A549 (cell line): ENCODE measurements at regions not wholly inside any gene's neighbourhood (a gene's known extent, or its start where the extent isn't known, plus 50 kb on each side); places are given as distances from the start of the nearest gene placed in this dataset.

Experiments
- ATAC-seq, 2 experiments: fragments of 200-7000 bp in 1 of 2; fragments of >200 bp in 1 of 2; cut with Nextera tagmentation in 1 of 2; cut with Tn5 transposase in 1 of 2; 3 replicates each; pipeline versions ENCODE4 v1.8.0 to v1.9.1; 2018 to 2020; ENCODE audit warnings: mild to moderate bottlenecking in 1 of 2, moderate library complexity in 1 of 2
- CTCF ChIA-PET: fragments of 300-600 bp; sonication (Branson Sonifier 250); formaldehyde crosslinking; extraction: SDS; loops from one replicate; lab custom pipeline; 2021; ENCODE audit warnings: antibody characterized with exemption, inconsistent platforms; lab: Yijun Ruan, JAX
- POLR2A ChIA-PET: fragments of 350-600 bp; formaldehyde crosslinking; extraction: SDS; loops from one replicate; lab custom pipeline; 2021; ENCODE audit warnings: antibody characterized with exemption, inconsistent platforms; lab: Yijun Ruan, JAX
- DNase-seq, 2 experiments: peaks; one replicate each; pipeline versions ENCODE4 v3.0.0 to v3.0.0-alpha.2; 2011 to 2016; ENCODE audit warnings: low read depth in 1 of 2, low spot score in 1 of 2
- FAIRE-seq: peaks from 2 replicates; lab custom pipeline; 2011; peaks lifted over from hg19 to GRCh38; lab: Jason Lieb, UNC
- H3K27ac ChIP-seq, 2 experiments: fragments of >200 bp; sonication (Bioruptor Twin); formaldehyde crosslinking; 3 replicates each; pipeline ENCODE4 v1.5.1; 2016 to 2017
- H3K4me1 ChIP-seq: fragments of >200 bp; sonication (Bioruptor Twin); formaldehyde crosslinking; 3 replicates; pipeline ENCODE4 v1.6.1; 2016
- H3K4me2 ChIP-seq: fragments of >200 bp; sonication (Bioruptor Twin); formaldehyde crosslinking; 3 replicates; pipeline ENCODE4 v1.6.1; 2016
- H3K4me3 ChIP-seq: fragments of >200 bp; sonication (Bioruptor Twin); formaldehyde crosslinking; 3 replicates; pipeline ENCODE4 v1.5.1; 2016
- H3K9me3 ChIP-seq: fragments of >200 bp; sonication (Bioruptor Twin); formaldehyde crosslinking; 3 replicates; pipeline ENCODE4 v1.6.1; 2016
- CHD4 ChIP-seq: fragments of 200-600 bp; sonication (generic); IDR thresholded peaks from 2 replicates; pipeline ENCODE4 v1.6.1; 2016; ENCODE audit warnings: antibody characterized with exemption, mild to moderate bottlenecking, borderline replicate concordance
- EHMT2 ChIP-seq: fragments of 200-600 bp; sonication (generic); IDR thresholded peaks from 2 replicates; pipeline ENCODE4 v1.6.1; 2016; ENCODE audit warnings: antibody characterized with exemption, low read depth, mild to moderate bottlenecking, moderate library complexity
- EP300 ChIP-seq, 2 experiments: fragments of >200 bp; sonication (Bioruptor Twin); formaldehyde crosslinking; IDR thresholded peaks; 2 replicates in 1 of 2; 3 replicates in 1 of 2; pipeline ENCODE4 v1.6.1; 2016 to 2017
- FOSB ChIP-seq: fragments of 250-450 bp; sonication (Bioruptor Pico); IDR thresholded peaks from 2 replicates; pipeline ENCODE4 v1.5.0; 2020; ENCODE audit warnings: mild to moderate bottlenecking, moderate library complexity
- GATA3 ChIP-seq: IDR thresholded peaks from 2 replicates; pipeline ENCODE4 v1.6.1; 2012; ENCODE audit warnings: borderline replicate concordance
- HEYL ChIP-seq: fragments of 250-450 bp; sonication (Bioruptor Pico); IDR thresholded peaks from 2 replicates; pipeline ENCODE4 v1.8.0; 2021; ENCODE audit warnings: mild to moderate bottlenecking, moderate library complexity
- HOXB13 ChIP-seq: fragments of 250-450 bp; sonication (Bioruptor Pico); IDR thresholded peaks from 2 replicates; pipeline ENCODE4 v1.5.0; 2020; ENCODE audit warnings: low read depth, mild to moderate bottlenecking, moderate library complexity
- MAFK ChIP-seq: fragments of 450-650 bp; IDR thresholded peaks from 2 replicates; pipeline ENCODE4 v1.6.1; 2014; ENCODE audit not compliant: partially characterized antibody
- PHF8 ChIP-seq: fragments of 200-600 bp; sonication (generic); IDR thresholded peaks from 2 replicates; pipeline ENCODE4 v1.6.1; 2016; ENCODE audit warnings: low read depth, mild to moderate bottlenecking, antibody characterized with exemption, moderate library complexity, borderline replicate concordance
- RAD21 ChIP-seq, 2 experiments: fragments of >200 bp in 1 of 2; sonication (Bioruptor Twin) in 1 of 2; formaldehyde crosslinking in 1 of 2; IDR thresholded peaks in 1 of 2; conservative IDR thresholded peaks in 1 of 2; 2 replicates in 1 of 2; 3 replicates in 1 of 2; pipeline ENCODE4 v1.6.1; 2012 to 2018; ENCODE audit warnings: inconsistent platforms in 1 of 2
- RCOR1 ChIP-seq: fragments of 150-350 bp; IDR thresholded peaks from 2 replicates; pipeline ENCODE4 v1.6.1; 2014; ENCODE audit warnings: antibody characterized with exemption, low read length, low read depth
- TP53 ChIP-seq: fragments of 250-450 bp; sonication (Bioruptor Pico); IDR thresholded peaks from 2 replicates; pipeline ENCODE4 v1.5.0; 2021; ENCODE audit warnings: mild to moderate bottlenecking, moderate library complexity
- WGBS: methylation state at CpG from one replicate; pipeline ENCODE4 v1.1.6; 2017; ENCODE audit errors: missing lambda C conversion rate; 5-methylcytosine and 5-hydroxymethylcytosine counted together
- TF ChIP-seq, protein P1 (sequence below): fragments of 450-650 bp; IDR thresholded peaks from 2 replicates; pipeline ENCODE4 v1.6.1; 2014; ENCODE audit warnings: antibody characterized with exemption
- TF ChIP-seq, protein P2 (sequence below): IDR thresholded peaks from 2 replicates; pipeline ENCODE4 v1.6.1; 2012
- TF ChIP-seq, protein P3 (sequence below): IDR thresholded peaks from 2 replicates; pipeline ENCODE4 v1.6.1; 2012
- TF ChIP-seq, protein P4 (sequence below): fragments of 150-350 bp; IDR thresholded peaks from 2 replicates; pipeline ENCODE4 v1.6.1; 2014; ENCODE audit warnings: low read depth, mild to moderate bottlenecking, low read length
- TF ChIP-seq, protein P5 (sequence below): fragments of >200 bp; sonication (Bioruptor Twin); formaldehyde crosslinking; IDR thresholded peaks from 3 replicates; pipeline ENCODE4 v1.5.1; 2016
- TF ChIP-seq, protein P6 (sequence below): fragments of >200 bp; sonication (Bioruptor Twin); formaldehyde crosslinking; IDR thresholded peaks from 3 replicates; pipeline ENCODE4 v1.6.1; 2016
- TF ChIP-seq, protein P7 (sequence below): fragments of 250-450 bp; sonication (Bioruptor Pico); IDR thresholded peaks from 2 replicates; pipeline ENCODE4 v1.5.0; 2020; ENCODE audit warnings: low read depth, mild to moderate bottlenecking, moderate library complexity

DNA sequence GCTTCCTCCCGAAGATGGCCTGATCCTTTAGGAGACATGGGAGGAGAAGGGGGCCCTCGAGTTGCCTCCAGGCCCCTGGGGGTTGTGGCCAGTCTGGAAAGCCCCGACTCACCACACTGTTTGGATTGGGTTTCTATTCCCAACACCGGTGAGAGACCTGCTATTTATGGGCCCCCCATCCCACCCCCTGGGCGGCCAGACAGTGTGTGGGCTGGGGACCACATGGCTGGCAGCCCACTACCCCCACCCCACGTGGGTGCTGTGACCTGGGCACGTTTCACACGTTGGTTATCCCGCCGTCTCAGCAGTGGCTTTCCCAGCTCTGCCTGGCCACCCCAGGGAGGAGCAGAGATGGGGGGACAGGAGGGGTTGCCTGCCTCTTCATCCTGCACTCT is 116.1 kb downstream of the VEGFA start:
- no peak overlapping the region for H3K27ac ChIP-seq
- FAIRE-seq (no peak), DNase-seq (no peak), ATAC-seq (no peak)
- CTCF ChIA-PET, result interaction anchor here (1.6 kb wide), 1 partner anchor 193 kb away, joined by 4 read pairs; no protein-coding TSS in a partner anchor
- TF ChIP-seq, protein P1, sequence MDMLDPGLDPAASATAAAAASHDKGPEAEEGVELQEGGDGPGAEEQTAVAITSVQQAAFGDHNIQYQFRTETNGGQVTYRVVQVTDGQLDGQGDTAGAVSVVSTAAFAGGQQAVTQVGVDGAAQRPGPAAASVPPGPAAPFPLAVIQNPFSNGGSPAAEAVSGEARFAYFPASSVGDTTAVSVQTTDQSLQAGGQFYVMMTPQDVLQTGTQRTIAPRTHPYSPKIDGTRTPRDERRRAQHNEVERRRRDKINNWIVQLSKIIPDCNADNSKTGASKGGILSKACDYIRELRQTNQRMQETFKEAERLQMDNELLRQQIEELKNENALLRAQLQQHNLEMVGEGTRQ, result no peak
- no peak for TF ChIP-seq GATA3
- no peak for TF ChIP-seq HOXB13
- TF ChIP-seq, protein P2, sequence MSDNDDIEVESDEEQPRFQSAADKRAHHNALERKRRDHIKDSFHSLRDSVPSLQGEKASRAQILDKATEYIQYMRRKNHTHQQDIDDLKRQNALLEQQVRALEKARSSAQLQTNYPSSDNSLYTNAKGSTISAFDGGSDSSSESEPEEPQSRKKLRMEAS, result no peak
- TF ChIP-seq, protein P3, sequence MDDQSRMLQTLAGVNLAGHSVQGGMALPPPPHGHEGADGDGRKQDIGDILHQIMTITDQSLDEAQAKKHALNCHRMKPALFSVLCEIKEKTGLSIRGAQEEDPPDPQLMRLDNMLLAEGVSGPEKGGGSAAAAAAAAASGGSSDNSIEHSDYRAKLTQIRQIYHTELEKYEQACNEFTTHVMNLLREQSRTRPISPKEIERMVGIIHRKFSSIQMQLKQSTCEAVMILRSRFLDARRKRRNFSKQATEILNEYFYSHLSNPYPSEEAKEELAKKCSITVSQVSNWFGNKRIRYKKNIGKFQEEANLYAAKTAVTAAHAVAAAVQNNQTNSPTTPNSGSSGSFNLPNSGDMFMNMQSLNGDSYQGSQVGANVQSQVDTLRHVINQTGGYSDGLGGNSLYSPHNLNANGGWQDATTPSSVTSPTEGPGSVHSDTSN, result no peak
- TF ChIP-seq EP300 (IDR thresholded peaks at IDR 0.05), result no peak
- no peak for TF ChIP-seq FOSB (CRISPR knock-in tag)
- TF ChIP-seq, protein P4, sequence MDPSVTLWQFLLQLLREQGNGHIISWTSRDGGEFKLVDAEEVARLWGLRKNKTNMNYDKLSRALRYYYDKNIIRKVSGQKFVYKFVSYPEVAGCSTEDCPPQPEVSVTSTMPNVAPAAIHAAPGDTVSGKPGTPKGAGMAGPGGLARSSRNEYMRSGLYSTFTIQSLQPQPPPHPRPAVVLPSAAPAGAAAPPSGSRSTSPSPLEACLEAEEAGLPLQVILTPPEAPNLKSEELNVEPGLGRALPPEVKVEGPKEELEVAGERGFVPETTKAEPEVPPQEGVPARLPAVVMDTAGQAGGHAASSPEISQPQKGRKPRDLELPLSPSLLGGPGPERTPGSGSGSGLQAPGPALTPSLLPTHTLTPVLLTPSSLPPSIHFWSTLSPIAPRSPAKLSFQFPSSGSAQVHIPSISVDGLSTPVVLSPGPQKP, result no peak
- TF ChIP-seq, protein P5, sequence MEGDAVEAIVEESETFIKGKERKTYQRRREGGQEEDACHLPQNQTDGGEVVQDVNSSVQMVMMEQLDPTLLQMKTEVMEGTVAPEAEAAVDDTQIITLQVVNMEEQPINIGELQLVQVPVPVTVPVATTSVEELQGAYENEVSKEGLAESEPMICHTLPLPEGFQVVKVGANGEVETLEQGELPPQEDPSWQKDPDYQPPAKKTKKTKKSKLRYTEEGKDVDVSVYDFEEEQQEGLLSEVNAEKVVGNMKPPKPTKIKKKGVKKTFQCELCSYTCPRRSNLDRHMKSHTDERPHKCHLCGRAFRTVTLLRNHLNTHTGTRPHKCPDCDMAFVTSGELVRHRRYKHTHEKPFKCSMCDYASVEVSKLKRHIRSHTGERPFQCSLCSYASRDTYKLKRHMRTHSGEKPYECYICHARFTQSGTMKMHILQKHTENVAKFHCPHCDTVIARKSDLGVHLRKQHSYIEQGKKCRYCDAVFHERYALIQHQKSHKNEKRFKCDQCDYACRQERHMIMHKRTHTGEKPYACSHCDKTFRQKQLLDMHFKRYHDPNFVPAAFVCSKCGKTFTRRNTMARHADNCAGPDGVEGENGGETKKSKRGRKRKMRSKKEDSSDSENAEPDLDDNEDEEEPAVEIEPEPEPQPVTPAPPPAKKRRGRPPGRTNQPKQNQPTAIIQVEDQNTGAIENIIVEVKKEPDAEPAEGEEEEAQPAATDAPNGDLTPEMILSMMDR, result no peak
- TF ChIP-seq PHF8, result no peak
- TF ChIP-seq CHD4, result no peak
- TF ChIP-seq, protein P6, sequence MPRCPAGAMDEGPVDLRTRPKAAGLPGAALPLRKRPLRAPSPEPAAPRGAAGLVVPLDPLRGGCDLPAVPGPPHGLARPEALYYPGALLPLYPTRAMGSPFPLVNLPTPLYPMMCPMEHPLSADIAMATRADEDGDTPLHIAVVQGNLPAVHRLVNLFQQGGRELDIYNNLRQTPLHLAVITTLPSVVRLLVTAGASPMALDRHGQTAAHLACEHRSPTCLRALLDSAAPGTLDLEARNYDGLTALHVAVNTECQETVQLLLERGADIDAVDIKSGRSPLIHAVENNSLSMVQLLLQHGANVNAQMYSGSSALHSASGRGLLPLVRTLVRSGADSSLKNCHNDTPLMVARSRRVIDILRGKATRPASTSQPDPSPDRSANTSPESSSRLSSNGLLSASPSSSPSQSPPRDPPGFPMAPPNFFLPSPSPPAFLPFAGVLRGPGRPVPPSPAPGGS, result no peak
- TF ChIP-seq TP53 (CRISPR knock-in tag), result no peak
- TF ChIP-seq, protein P7, sequence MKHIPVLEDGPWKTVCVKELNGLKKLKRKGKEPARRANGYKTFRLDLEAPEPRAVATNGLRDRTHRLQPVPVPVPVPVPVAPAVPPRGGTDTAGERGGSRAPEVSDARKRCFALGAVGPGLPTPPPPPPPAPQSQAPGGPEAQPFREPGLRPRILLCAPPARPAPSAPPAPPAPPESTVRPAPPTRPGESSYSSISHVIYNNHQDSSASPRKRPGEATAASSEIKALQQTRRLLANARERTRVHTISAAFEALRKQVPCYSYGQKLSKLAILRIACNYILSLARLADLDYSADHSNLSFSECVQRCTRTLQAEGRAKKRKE (CRISPR knock-in tag), result no peak
- no peak for TF ChIP-seq EHMT2
- TF ChIP-seq RCOR1, result no peak
- TF ChIP-seq RAD21 (conservative IDR thresholded peaks at IDR 0.05 in 1 of 2, IDR thresholded peaks at IDR 0.05 in 1 of 2), result no peak
- TF ChIP-seq MAFK, result no peak
- no peak for TF ChIP-seq HEYL (CRISPR knock-in tag)
- POLR2A ChIA-PET, result no interaction called here
- H3K9me3 ChIP-seq, result no peaks in the 10 kb centered on the region
- H3K4me1 ChIP-seq, result no peaks in the 10 kb centered on the region
- no peak overlapping the region for H3K4me3 ChIP-seq
- no peak overlapping the region for H3K4me2 ChIP-seq
- 57% methylated on average over 2 of the region's 10 CpGs for WGBS
